Activated CD4-positive, alpha-beta T cell treated with anti-CD3 and anti-CD28 coated beads, Interleukin-2, amount 50 U/mL, for 24 hours (primary cell): ENCODE measurements at regions not wholly inside any gene's neighbourhood (a gene's known extent, or its start where the extent isn't known, plus 50 kb on each side); places are given as distances from the start of the nearest gene placed in this dataset.

Experiments used
- DNase-seq, 2 donors: peaks; one replicate each; pipeline ENCODE4 v3.0.0-alpha.2; 2020; ENCODE audit warnings: low read depth in 1 of 2, low spot score in 1 of 2

DNA sequence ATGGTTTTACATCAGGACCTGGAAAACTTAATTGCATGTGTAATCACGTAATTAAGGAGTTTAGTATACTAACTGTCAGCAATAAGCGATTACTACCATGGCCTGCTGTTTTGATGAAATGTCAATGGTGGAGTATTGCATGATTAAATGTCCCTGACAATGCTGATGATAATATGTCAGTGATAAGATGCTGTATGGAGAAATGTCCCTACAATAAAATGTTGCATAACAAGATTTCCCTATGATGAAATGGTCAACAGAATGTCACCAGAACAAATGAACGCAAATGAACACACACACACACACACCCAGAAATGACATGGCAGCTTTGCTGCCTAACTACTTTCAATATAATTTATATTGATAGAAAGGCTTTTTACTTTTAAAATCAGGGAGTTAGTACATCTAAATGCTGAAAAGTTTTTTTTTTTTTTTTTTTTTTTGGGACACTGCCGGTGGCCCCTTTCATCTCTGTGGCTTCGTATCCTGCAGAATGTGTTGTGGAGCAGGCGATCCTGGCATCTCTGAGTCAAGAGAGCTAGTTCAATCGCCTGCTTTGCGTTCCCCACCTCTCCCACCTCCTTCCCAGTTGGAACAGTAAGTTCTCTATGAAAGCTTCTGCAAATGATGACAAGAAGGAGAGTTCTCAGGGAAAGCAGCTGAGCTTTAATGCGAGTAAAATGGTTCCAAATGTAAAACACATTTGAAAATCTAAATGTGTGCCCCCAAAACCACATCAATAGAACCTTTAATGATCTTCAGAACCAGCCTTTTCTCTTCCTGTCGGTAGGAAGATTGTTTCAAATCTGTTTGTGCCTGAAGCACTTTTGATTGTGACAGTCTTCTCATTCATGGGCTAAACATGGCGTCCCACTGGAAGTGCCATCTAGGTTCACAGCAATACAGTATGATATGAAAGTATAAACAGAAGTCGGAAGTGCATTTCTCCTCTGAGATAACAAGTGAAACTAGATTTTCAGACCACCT, 170.1 kb upstream of the GBE1 start:
- no peak for DNase-seq

DNA sequence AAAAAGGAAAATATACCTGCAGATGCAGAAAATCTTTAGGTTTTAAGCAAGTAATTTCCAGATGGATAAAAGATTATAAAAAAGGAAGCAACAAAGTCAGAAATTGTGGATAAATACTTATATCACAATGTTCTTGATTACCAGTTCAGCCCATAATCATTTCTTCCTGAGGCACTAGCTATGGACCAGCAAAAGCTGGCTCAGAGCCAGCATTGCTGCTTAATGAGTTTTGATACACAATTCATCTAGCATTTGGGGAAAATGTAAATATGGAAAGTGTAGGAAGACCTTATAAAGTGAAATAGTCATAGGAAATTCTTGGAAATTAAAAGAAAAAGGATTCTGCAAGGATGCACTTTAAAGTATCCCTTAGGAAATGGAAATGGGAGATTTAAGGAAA, 168.3 kb upstream of the GBE1 start:
- DNase-seq, result no peak

DNA sequence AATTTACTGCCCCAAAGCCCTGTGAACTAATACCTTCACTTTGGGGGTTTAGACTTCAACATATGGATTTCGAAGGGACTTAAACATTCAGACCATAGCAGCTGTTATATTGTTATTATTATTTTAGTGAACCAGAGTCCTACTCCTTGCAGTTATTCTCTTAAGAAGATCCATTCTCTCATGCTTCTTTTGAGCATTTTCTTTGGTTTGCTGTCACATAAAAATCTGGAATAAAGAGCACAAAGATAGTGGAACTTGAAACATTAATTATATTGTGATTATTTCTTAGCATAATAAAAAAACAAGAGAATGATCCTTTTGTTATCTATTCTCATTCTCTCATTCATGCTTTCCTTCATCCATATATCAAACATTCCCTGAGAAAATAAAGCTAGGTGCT, 166.4 kb upstream of the GBE1 start:
- no peak for DNase-seq

DNA sequence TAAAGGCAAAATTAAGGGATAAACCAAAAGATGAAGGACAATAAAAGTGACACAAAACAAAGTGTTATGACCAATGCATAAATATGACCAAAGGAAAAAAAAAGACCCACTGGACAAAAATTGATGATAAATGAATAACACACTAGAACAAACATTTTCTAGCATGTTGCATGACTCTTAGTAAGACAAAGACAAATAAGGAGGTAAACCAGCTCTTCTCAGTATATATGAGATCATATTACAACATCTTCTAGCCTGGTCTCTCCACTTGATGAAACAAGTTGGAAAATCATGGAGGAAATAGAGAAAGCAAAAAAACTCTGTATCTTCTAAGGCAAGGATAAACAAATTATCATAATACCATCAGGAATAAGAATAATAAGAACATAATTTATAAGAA, 163.9 kb upstream of the GBE1 start:
- DNase-seq, result no peak

DNA sequence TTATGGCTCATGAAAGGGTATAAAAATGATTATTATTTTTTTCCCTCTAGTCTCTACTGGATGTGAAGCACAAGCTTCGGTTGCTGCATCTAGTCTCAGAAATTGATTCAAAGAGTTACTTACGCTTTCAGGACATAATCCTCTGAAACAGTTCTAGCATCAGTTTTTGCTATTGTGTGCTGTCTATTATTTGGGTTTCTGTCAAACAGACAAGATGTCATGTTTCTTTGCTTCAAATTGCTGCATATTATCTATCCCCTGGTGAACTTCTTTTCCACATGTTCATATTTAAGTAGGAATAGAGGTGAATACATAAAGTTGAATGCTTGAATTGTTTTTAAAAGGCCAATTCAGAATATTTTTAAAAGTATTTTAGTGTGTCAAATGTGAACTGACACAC, 161.6 kb upstream of the GBE1 start:
- no peak for DNase-seq

DNA sequence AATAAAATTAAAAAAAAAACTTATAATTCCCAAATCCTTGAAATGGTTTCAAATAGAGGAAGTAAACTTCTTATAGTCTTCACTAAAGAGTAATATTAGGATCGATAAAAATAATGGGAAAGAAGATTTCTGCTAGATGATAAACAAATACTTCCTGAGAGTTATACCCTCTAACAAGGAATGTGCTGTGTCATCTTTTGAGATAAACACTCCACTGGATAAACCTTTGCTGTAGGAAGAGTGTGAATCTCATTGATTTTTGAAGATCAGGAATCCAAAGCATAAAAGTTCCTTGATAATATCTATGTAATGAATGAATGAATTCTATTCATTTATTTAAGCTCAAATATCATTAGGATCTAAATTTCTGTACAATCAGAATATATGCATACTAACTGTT, 161.0 kb upstream of the GBE1 start:
- DNase-seq, result no peak

DNA sequence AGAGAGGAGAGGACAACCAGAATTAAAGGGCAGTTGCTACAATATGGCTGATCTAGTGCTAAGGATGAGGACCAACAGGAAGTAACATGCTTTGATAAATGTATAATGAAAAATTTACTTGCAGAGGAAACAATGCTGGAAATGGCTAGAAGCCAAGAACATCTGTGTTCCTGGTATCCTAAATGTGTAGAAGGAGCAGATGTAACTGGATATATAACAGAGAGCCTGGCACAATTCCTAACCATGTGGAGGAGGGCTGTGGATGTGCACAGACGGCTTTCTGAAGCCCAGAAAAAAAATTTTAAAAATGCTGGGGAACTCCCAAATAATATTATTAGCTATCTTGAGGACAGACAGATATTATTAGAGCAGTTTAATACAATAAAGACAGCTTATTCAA, 159.4 kb upstream of the GBE1 start:
- no peak for DNase-seq

DNA sequence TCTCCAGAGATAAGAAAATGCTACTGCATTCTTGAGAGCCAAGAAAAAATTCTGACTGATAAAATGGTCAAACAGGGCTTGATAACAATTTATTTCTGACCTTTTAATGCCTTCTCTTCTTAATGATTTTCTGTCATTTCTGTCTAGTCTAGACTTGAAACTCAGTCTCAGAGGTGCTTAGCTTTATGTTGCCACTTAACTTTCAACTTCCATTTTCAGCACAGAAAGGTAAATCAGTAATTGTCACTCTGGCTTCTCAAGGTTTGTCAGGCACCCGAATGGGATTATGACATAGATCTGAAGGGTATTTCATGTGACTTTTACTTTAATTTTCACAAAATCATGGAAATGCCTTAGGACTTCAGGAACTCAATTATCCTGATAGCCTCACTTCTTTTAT, 155.4 kb upstream of the GBE1 start:
- DNase-seq, result no peak

DNA sequence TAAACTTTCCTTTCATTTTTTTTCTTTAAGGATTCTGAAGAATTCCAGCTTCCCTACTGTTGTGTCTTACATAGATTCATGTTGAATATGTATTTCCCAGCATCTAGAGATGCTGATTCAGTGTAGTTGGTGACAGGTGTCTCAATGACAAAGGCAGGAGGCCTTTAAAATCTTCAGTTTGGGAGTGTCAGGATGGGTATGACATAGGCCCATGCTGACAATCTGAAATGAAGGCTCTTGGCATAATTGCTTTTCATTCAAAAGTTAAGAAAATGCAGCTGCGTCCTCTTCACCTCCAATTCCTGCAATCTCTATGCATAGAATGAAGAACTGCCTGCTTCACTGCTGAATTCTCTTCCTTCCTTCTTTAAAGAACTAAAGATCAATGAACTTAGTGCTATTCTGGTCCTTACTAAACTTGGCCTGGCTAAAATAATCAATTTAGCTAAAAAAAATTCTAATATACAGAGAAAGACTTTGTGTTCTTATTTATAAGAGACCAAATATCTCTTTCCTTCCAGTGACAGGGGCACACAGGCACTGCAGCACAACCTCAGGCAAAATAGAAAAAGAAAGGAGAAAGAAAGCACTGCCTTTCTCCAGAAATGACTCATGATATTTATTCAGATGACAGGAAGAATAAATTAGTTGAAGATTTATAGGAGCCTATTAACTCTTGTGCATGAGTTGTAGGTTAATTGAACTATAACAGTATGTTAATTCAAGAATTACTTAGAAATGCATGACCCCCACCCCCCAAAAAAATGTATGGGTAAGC, 152.6 kb upstream of the GBE1 start:
- no peak for DNase-seq

DNA sequence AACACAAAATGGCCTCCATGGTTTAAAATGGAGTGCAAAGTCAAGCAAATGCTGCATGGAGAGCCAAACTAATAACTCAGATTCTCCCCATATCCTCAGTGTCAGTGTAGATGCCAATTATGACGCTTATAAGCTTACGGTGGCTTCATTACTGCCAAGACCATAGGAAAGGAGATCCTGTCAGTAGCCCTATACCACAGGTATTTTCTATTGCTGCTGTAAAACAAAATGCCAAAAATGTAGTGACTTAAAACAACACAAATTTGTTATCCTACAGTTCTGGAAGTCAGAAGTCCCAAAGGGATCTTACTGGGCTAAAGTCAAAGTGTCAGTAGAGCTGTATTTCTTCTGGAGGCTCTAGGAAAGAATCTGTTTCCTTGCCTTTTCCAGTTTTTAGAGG, 149.8 kb upstream of the GBE1 start:
- DNase-seq, result no peak

DNA sequence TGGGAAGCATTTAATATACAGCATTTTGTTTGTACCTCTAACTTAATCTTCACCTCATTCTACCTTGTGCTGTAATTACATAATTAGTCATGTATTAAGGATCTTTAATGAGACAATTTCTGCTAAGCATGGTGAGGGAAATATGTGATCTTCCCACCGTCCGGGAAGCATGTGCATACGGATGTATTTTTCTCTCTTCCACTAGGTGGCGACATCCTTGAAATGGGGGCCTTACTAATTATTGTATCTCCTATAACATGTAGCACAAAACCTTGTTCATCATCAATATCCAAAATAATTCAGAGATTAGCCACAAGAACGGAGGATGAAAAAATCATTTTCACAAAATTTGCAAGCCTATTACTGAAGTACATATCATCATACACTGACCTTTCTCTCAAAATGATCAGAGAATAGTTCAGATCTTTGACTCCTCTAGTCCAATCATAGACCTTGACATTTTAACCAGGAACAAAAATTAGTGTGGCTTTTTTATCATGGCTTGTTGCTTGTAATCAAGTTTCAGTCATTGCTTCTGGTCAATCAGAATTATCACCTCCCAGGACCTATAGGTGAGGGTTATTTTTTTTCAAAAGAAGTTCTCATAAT, 148.9 kb upstream of the GBE1 start:
- peak in 1 of 2 donors; percentile 17 for DNase-seq

DNA sequence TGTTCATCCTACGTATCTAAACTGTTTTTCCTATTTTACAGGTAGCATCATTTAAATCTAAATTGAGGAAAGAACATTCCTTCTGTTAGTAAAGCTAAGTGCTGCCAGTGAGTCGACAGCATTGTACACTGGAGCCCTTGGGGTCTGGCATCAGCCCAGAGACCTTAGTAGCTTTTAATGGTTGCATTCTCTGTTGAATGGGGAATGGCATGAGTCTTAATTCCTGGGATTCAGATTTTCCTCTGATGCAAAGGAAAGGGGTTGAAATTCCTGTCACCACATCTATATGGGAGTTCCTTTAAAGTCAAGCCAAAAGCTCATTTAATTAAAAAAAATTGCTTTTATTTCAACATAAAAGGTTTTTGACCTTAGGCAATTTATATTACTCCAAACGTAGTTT, 148.4 kb upstream of the GBE1 start:
- no peak for DNase-seq

DNA sequence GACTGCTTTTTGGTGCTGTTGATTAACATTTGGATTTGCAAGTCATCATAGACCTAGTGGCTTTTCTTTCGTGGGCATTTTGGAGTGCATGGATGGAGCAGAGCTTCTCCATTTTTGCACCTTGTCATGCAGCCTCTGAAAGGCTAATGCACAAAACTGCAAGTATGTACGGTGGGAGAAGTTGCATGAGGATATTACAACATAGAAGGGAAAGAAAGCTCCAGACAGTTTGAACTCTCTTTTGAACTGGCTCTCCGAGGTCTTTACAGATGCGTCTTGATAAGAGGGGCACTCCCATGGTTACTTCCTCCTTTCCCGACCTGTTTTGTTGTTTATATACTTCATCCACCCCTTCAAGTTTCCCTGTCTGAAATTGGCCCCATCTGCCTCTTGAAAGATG, 147.1 kb upstream of the GBE1 start:
- no peak for DNase-seq

DNA sequence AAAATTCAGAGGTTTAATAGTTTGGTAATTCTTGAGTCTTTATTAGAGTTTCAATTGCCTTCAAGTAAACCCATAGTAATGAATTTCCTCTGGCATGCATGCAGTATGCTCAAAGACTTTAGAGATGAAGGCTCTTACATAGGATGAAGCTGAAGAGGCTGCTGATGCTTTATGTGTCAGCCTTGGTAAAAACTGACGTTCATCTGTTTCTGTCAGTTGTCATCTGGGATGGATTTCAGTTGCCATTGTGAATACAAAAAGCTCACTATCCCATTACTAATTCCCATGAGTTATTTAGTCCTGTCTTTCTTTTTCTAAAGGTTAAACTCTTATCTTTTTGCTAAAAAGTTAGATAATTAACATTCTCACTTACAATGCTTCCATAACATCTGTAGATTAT, 136.9 kb upstream of the GBE1 start:
- DNase-seq, result no peak

DNA sequence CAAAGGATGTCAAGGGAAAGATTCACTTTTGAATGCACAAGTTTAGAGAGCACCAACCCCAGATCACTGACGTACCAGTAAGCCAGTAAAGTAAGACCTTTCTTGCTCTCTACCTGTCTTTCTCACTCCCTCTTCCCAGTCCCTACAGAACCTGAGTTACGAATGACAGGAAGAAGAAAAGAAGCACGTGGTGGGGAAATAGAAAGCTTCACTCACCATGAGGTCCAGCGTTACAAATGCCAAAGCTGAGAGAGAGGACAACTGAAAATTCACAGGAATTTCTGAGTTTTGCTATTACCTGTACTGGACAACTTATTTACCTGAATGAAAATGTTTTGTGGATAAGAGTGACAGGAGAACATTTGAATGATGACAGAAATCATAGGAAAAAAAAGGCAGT, 133.2 kb upstream of the GBE1 start:
- DNase-seq, result no peak

DNA sequence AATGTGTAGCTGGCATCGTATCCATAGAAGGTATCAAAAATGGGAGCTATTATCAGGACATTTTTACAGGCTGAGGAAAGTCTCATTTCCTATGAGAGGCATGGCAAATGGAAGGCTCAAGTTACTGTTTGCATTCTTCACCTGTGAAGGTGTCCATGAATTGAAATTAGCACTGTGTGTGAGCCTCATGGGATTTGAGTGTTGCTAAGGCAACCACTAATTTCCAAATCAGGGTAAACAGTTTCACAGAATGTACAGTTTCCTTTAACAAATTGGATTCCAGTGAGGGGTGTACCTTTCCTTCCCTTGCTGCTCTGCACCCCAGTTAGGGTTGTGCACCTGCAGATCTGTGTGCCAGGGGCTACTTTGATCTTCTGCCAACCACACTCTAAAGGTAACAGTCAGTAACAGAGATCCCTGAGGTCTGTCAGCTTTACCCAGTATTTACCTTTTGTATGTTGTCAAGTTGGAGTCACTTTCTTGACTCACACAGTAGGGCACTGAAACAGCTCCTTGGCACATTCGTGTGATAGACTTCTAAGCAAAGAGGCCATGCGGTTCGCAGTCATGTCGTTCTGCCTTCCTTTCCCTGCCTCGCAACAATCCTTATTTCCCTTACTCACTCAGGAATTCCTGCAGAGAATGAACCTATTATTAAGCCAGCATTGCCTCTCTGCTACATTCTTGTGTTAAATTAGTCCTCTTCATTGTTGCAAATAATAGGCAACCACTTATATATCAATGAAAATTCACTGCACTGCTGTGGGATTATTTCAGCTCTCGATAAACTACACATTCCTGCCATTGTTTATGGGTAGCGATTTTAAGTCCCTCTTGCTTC, 129.8 kb upstream of the GBE1 start:
- DNase-seq, result no peak

DNA sequence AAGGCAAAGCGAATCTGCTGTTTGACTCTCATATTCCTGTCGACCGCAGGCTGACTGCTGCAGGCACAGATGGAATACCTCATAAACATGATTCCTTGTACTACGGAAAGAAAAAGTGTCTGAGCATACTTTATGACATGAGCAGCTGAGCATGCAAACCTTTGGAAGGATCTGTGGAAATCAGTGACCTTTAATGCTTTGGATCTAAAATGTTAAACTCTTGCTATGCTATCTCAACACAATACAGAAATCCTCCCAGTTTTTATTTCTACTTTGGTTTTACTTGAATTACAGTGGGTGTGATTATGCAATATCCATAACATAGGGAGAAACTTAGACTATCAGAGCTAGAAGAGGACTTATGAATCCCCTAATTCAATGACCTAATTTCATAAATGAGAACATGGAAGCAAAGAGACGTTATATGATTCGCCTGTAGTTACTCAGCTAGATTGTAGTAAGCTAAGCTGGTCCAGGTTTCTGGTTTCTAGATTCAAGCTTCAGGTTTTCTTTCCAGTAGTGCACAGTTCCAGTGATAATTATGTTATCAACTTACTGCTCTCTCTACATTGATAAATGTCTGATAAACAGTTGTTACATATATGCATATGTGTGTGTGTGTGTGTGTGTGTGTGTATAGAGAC, 127.6 kb upstream of the GBE1 start:
- DNase-seq, result no peak

DNA sequence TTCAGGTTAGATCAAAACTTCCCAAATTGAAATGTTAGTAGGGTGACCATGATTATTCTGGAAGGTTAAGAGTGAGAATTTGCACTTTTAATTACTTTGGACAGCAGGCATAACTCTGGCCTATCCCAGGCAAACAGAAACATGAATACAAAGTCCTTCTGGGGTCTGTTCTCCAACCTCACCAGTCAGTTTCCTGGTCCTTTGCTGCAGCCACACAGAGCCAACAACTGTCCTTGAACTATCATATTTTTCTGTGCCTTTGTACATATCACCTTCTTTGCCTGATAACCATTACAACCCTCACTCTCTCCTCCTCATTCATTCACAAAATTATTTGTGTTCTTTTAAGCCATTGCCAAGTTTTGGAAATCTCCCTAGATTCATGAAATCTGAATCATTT, 126.0 kb upstream of the GBE1 start:
- DNase-seq, result no peak

DNA sequence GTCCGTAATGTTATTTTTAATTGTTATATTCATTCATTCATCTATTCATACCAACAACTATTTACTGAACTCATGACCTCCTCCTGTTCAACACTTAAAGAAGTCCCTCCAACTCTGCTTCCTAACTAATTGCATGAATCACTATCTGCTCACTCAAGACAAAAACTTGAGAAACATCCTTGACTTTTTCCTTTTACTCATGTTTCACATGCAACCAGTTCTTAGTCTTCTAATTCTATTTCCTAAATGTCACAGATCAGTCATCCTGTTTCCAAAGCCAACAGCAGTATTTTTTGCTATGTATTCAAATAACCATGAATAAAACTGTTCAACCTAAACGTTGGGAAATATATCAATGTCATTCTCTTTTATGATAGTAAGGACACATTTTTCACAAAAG, 124.6 kb upstream of the GBE1 start:
- no peak for DNase-seq

DNA sequence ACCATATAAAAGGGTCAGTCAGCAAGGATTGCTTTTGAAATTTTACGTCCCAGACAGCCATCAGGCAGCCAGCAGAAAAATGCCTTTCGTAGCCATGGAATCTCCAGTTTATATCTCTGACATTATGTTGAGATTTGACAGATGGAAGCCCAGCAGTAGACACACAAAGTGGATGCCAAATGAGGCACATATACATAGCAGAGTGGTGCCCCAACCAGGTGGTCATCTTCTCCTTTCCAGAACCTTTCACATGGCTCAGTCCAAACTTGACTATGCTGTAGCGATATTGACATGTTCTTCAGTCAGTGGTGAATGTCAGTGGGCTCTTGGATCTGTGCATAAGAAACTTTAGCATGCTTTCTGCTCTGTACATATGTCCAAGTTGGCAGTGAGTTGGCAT, 123.3 kb upstream of the GBE1 start:
- no peak for DNase-seq

DNA sequence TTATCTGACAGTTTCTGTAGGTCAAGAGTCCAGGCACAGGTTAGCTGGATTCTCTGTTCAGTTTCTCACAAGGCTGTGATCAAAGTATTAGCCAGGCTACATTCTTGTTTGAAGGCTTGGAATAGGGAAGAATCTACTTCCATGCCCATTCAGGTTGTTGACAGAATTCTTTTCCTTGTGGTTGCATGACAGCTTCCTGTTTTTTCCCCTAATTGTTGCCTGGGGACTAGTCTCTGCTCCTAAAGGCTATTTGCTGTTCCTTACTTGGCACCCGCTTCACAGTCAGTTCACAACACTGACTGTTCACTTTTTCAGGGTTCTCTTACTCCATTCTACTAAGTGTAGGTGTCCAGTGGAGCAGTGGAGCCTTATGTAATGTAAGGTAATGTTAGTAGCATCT, 115.4 kb upstream of the GBE1 start:
- no peak for DNase-seq
